ENCODE measurements at regions not wholly inside any gene's neighbourhood (a gene's known extent, or its start where the extent isn't known, plus 50 kb on each side); places are given as distances from the start of the nearest gene placed in this dataset.

GRCh38 chrX:7390441-7390840 lies 242.5 kb upstream of the PUDP start:
- H3K9me3 ChIP-seq, result no peaks in the 10 kb centered on the region
- intact Hi-C loops (cut with DNase I), result no loop called here
- WGBS, 2 donors, result 29 to 48% methylated on average over 2 of the region's 2 CpGs
- H3K4me1 ChIP-seq, result no peaks in the 10 kb centered on the region
- H3K4me3 ChIP-seq, result no peak overlapping the region
- TF ChIP-seq POLR2A (IDR thresholded peaks at IDR 0.05) (no peak), CTCF (IDR thresholded peaks at IDR 0.05) (no peak)
- no peak overlapping the region for H3K27ac ChIP-seq
- no peak for DNase-seq
- no peaks in the 10 kb centered on the region for H3K36me3 ChIP-seq
- no peaks in the 10 kb centered on the region for H3K27me3 ChIP-seq

DNA sequence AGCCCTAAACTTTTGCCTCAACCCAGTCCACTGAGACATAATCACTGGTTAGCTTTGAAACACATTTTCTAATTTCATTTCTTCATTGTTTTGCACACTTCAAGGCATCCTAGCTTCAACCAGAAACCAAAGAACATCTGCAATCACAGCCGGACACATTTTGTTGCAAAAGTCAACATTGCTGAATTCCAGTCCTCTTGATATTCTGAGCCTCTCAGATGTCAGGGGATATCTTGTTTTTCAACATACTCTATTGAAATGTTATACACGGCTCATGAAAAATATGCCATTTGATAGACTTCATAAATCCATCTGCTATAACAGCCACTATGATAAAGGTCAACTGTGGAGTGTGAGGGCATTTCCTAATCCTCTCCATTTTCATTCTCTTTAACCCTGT lies 241.6 kb upstream of the PUDP start:
- TF ChIP-seq POLR2A (IDR thresholded peaks at IDR 0.05) (no peak), CTCF (IDR thresholded peaks at IDR 0.05) (no peak)
- Histone ChIP-seq H3K9me3 (no peaks in the 10 kb centered on the region), H3K27me3 (no peaks in the 10 kb centered on the region), H3K36me3 (no peaks in the 10 kb centered on the region), H3K4me3 (no peak overlapping the region), H3K27ac (no peak overlapping the region), H3K4me1 (no peaks in the 10 kb centered on the region)
- 35 to 40% methylated on average over 2 of the region's 2 CpGs for WGBS, 2 donors
- intact Hi-C loops (cut with DNase I), result no loop called here
- DNase-seq, result no peak

- intact Hi-C loops (cut with DNase I), result no loop called here
- no peak overlapping the region for H3K4me3 ChIP-seq
- WGBS, 2 donors, result 73 to 75% methylated on average over 4 of the region's 4 CpGs
- no peaks in the 10 kb centered on the region for H3K9me3 ChIP-seq
- no peaks in the 10 kb centered on the region for H3K27me3 ChIP-seq
- no peak for DNase-seq
- no peak overlapping the region for H3K27ac ChIP-seq
- no peaks in the 10 kb centered on the region for H3K4me1 ChIP-seq
- no peaks in the 10 kb centered on the region for H3K36me3 ChIP-seq
- TF ChIP-seq CTCF (IDR thresholded peaks at IDR 0.05) (no peak), POLR2A (IDR thresholded peaks at IDR 0.05) (no peak)
These were observed 237.2 kb upstream of the PUDP start for GRCh38 chrX:7385131-7385530.

DNA sequence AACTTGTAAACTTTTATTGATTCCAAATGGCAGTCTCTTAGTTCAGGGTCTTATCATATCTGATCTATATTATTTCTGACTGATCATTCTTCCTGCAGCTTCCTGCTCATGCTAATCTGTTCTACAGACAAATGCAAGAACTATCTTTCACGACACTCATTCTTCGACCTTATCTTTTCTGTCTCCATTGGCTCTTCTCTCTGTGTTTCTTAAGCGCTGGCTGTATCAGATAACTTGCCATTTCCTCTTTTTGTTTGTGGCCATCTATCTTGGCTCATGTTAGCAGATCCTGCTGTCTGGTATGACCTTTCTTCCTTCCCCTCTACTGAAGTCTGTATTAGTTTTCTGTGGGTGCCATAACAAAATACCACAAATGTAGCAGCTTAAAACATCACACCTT lies 230.5 kb upstream of the PUDP start:
- no peak for TF ChIP-seq POLR2A (IDR thresholded peaks at IDR 0.05)
- TF ChIP-seq CTCF (IDR thresholded peaks at IDR 0.05), result no peak
- intact Hi-C loops (cut with DNase I), result no loop called here
- WGBS, 2 donors, result 67% methylated on average over 3 of the region's 3 CpGs
- Histone ChIP-seq H3K27me3 (no peaks in the 10 kb centered on the region), H3K4me1 (no peaks in the 10 kb centered on the region), H3K4me3 (no peak overlapping the region), H3K9me3 (no peaks in the 10 kb centered on the region), H3K27ac (no peak overlapping the region), H3K36me3 (no peaks in the 10 kb centered on the region)
- DNase-seq, result no peak

GRCh38 chrX:7372825-7373525 lies 225.0 kb upstream of the PUDP start:
- no peak overlapping the region for H3K4me3 ChIP-seq
- no peaks in the 10 kb centered on the region for H3K36me3 ChIP-seq
- no peak for DNase-seq
- intact Hi-C loops (cut with DNase I), result no loop called here
- H3K27ac ChIP-seq, result no peak overlapping the region
- 52 to 54% methylated on average over 7 of the region's 7 CpGs for WGBS, 2 donors
- TF ChIP-seq CTCF (IDR thresholded peaks at IDR 0.05), result no peak
- no peak for TF ChIP-seq POLR2A (IDR thresholded peaks at IDR 0.05)
- H3K9me3 ChIP-seq, result peaks cover 0 to 11% (median 0%) of the 10 kb centered on the region in 3 donors
- H3K27me3 ChIP-seq, result no peaks in the 10 kb centered on the region
- no peaks in the 10 kb centered on the region for H3K4me1 ChIP-seq

All from esophagus squamous epithelium (tissue), 5 donors.